ENCODE measurements at regions not wholly inside any gene's neighbourhood (a gene's known extent, or its start where the extent isn't known, plus 50 kb on each side); places are given as distances from the start of the nearest gene placed in this dataset.

GRCh38 chr12:19572920-19573558 is 133.7 kb downstream of the AEBP2 start:
- peak in 2 of 3 donors; percentile 9 to 35 for DNase-seq (ENCODE audit: low read depth in 2 of 3, low spot score in 1 of 3)

GRCh38 chr12:19573866-19574265 is 134.6 kb downstream of the AEBP2 start:
- DNase-seq (ENCODE audit: low read depth in 2 of 3, low spot score in 1 of 3) = no peak

- DNase-seq (ENCODE audit: low read depth in 2 of 3, low spot score in 1 of 3) = no peak
Observed at GRCh38 chr12:19574601-19575000, 135.3 kb downstream of the AEBP2 start.

GRCh38 chr12:19575337-19576243 is 136.3 kb downstream of the AEBP2 start:
- DNase-seq (ENCODE audit: low read depth in 2 of 3, low spot score in 1 of 3) = no peak

GRCh38 chr12:19576506-19577280 is 137.4 kb downstream of the AEBP2 start:
- DNase-seq (ENCODE audit: low read depth in 2 of 3, low spot score in 1 of 3) = no peak

- no peak for DNase-seq (ENCODE audit: low read depth in 2 of 3, low spot score in 1 of 3)
Observed at GRCh38 chr12:19577281-19577530, 137.9 kb downstream of the AEBP2 start.

- no peak for DNase-seq (ENCODE audit: low read depth in 2 of 3, low spot score in 1 of 3)
Observed at GRCh38 chr12:19584732-19585131, 145.4 kb downstream of the AEBP2 start.

- DNase-seq (ENCODE audit: low read depth in 2 of 3, low spot score in 1 of 3) = no peak
Observed at GRCh38 chr12:19588951-19589350, 149.7 kb downstream of the AEBP2 start.

GRCh38 chr12:19591951-19592350 is 152.7 kb downstream of the AEBP2 start:
- no peak for DNase-seq (ENCODE audit: low read depth in 2 of 3, low spot score in 1 of 3)

GRCh38 chr12:19596434-19597166 is 157.3 kb downstream of the AEBP2 start:
- DNase-seq (ENCODE audit: low read depth in 2 of 3, low spot score in 1 of 3) = no peak

GRCh38 chr12:19597167-19598026 is 158.1 kb downstream of the AEBP2 start:
- DNase-seq (ENCODE audit: low read depth in 2 of 3, low spot score in 1 of 3) = no peak

- DNase-seq (ENCODE audit: low read depth in 2 of 3, low spot score in 1 of 3) = no peak
Observed at GRCh38 chr12:19605720-19606119, 166.4 kb downstream of the AEBP2 start.

GRCh38 chr12:19608039-19608438 is 168.7 kb downstream of the AEBP2 start:
- no peak for DNase-seq (ENCODE audit: low read depth in 2 of 3, low spot score in 1 of 3)

- no peak for DNase-seq (ENCODE audit: low read depth in 2 of 3, low spot score in 1 of 3)
Observed at GRCh38 chr12:19613051-19613535, 173.8 kb downstream of the AEBP2 start.

- DNase-seq (ENCODE audit: low read depth in 2 of 3, low spot score in 1 of 3) = no peak
Observed at GRCh38 chr12:19614601-19615383, 175.5 kb downstream of the AEBP2 start.

- DNase-seq (ENCODE audit: low read depth in 2 of 3, low spot score in 1 of 3) = no peak
Observed at GRCh38 chr12:19615384-19615725, 176.1 kb downstream of the AEBP2 start.

GRCh38 chr12:19616781-19617180 is 177.5 kb downstream of the AEBP2 start:
- no peak for DNase-seq (ENCODE audit: low read depth in 2 of 3, low spot score in 1 of 3)

GRCh38 chr12:19620222-19620621 is 180.9 kb downstream of the AEBP2 start:
- DNase-seq (ENCODE audit: low read depth in 2 of 3, low spot score in 1 of 3) = no peak

GRCh38 chr12:19623751-19624399 is 184.6 kb downstream of the AEBP2 start:
- DNase-seq (ENCODE audit: low read depth in 2 of 3, low spot score in 1 of 3) = no peak

Data from stimulated activated CD4-positive, alpha-beta T cell treated with anti-CD3 and anti-CD28 coated beads, Interleukin-12 subunit alpha, Interleukin-12 subunit beta, amount 100 ng/mL, for 48 hours (primary cell).